NB4 (cell line): ENCODE measurements at regions not wholly inside any gene's neighbourhood (a gene's known extent, or its start where the extent isn't known, plus 50 kb on each side); places are given as distances from the start of the nearest gene placed in this dataset.

Experiments
- DNase-seq: peaks from one replicate; pipeline ENCODE4 v3.0.0; 2010; ENCODE audit warnings: low read depth
- H3K4me3 ChIP-seq: one replicate; pipeline ENCODE4 v1.5.1; 2011; ENCODE audit warnings: mild to moderate bottlenecking, low read depth, low read length, moderate library complexity
- CTCF ChIP-seq: IDR thresholded peaks from one replicate; pipeline ENCODE4 v1.5.1; 2012; ENCODE audit warnings: low read depth, low read length
- MAX ChIP-seq: IDR thresholded peaks from 2 replicates; pipeline ENCODE4 v1.6.1; 2011; ENCODE audit warnings: low read depth, low read length
- MYC ChIP-seq: IDR thresholded peaks from 2 replicates; pipeline ENCODE4 v1.6.1; 2011; ENCODE audit warnings: low read depth, low read length
- POLR2A ChIP-seq: IDR thresholded peaks from 2 replicates; pipeline ENCODE4 v1.6.1; 2011; ENCODE audit warnings: mild to moderate bottlenecking; ENCODE audit not compliant: insufficient read length; ENCODE audit errors: extremely low read depth

- no peak for DNase-seq
- TF ChIP-seq CTCF, result no peak
- no peak for TF ChIP-seq POLR2A
- TF ChIP-seq MAX, result no peak
- no peak for TF ChIP-seq MYC
- H3K4me3 ChIP-seq, result no peak overlapping the region
Measured at GRCh38 chrX:39480963-39481362, 616.8 kb downstream of the BCOR start.

GRCh38 chrX:39481621-39482020, 616.1 kb downstream of the BCOR start:
- TF ChIP-seq MYC, result no peak
- TF ChIP-seq MAX, result no peak
- TF ChIP-seq CTCF, result no peak
- no peak for TF ChIP-seq POLR2A
- H3K4me3 ChIP-seq, result no peak overlapping the region
- DNase-seq, result no peak

- no peak for DNase-seq
- no peak overlapping the region for H3K4me3 ChIP-seq
- no peak for TF ChIP-seq MYC
- no peak for TF ChIP-seq POLR2A
- TF ChIP-seq CTCF, result no peak
- TF ChIP-seq MAX, result no peak
Measured at GRCh38 chrX:39484159-39485068, 613.3 kb downstream of the BCOR start.

GRCh38 chrX:39487166-39487968, 610.4 kb downstream of the BCOR start:
- H3K4me3 ChIP-seq, result no peak overlapping the region
- no peak for DNase-seq
- TF ChIP-seq MYC, result no peak
- no peak for TF ChIP-seq MAX
- no peak for TF ChIP-seq CTCF
- TF ChIP-seq POLR2A, result no peak

- no peak for DNase-seq
- no peak for TF ChIP-seq CTCF
- TF ChIP-seq MYC, result no peak
- no peak for TF ChIP-seq POLR2A
- TF ChIP-seq MAX, result no peak
- no peak overlapping the region for H3K4me3 ChIP-seq
Measured at GRCh38 chrX:39487969-39488330, 609.8 kb downstream of the BCOR start.
